Activated CD4-positive, CD25-positive, alpha-beta regulatory T cell (primary cell): ENCODE measurements at regions not wholly inside any gene's neighbourhood (a gene's known extent, or its start where the extent isn't known, plus 50 kb on each side); places are given as distances from the start of the nearest gene placed in this dataset.

ENCODE experiments used
- DNase-seq, 4 experiments: peaks; one replicate each; lab custom pipeline; 2025; lab: John Stamatoyannopoulos, UW

DNA sequence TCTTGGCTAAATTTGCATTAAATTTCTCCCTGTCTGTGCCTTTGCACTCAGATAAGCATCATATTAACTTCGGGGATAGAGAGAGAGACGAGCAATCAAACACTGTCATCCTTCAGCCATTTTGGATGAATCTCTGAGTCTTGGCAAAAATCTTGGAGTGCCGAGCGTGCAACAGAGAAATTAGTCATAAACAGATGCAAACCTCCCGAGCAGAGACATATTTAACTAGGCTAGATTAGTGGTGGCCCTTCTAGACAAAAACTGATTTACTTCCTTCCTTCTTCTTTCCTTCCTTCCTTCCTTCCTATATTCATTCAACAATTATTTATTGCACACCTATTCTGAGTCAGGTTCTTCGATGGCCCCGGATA, 114.4 kb upstream of the BLID start:
- no peak for DNase-seq

DNA sequence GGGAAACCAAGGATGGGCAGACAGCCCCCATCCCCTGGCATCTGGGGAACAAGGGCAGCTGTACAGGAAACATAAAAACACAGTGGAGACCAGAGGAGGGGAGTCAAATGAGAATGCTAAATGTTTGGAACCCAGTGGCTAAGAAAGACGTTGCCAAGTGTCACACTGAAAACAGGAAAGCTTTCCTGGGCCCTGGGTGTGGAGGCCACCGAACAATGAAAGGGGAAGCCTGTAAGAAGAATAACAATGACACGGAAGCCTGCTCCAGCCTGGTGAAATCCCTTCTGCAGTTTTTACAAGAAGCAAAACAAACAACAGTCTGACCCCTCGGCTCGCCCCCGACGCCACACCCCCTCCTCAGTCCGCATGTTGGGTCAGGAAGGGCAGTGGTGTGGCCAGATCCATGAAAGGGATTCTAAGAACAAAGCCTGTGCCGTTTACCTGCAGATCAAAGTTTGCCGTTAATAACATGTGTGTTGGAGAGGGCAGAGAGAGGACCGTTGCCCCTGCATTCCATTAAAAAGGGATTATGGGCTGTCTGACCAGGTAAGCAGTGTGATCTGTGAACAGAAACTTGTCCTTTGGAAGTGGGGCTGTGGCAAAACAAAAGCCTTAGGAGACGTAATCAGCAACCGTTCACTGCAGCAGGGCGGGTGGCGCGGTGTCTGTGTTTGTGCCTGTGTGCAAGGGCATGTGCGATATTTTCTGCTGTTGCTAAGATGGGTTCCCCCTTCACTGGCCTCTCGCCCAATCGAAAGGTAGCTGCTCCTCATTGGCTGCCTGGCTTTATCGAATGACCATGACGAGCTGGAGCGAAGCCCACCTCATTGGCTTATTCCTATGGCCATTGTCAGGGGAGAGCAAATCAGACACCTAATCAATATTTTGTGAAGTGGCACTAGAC, 113.7 kb upstream of the BLID start:
- no peak for DNase-seq

GRCh38 chr11:122229078-122229477, 113.1 kb upstream of the BLID start:
- no peak for DNase-seq

GRCh38 chr11:122226810-122227379, 110.9 kb upstream of the BLID start:
- DNase-seq, result no peak

GRCh38 chr11:122224867-122225266, 108.9 kb upstream of the BLID start:
- DNase-seq, result no peak

DNA sequence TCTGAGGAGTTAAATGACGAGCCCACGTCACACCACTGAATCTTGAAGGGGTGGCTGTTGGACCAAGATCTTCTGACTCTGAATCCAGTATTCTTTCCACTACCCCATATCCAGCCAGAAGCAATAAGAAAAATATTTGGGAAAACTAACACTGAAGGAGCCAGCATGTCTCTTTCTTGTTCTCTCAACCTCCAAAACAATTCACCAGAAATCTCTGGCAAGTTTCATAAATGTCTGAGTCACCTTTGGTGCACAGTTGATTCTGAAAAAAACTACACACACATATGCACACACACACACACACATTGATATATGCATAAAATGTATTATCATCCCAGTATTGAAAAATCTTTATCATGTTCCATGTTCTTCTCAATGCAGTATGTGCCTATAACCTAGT, 104.3 kb upstream of the BLID start:
- DNase-seq, result no peak

DNA sequence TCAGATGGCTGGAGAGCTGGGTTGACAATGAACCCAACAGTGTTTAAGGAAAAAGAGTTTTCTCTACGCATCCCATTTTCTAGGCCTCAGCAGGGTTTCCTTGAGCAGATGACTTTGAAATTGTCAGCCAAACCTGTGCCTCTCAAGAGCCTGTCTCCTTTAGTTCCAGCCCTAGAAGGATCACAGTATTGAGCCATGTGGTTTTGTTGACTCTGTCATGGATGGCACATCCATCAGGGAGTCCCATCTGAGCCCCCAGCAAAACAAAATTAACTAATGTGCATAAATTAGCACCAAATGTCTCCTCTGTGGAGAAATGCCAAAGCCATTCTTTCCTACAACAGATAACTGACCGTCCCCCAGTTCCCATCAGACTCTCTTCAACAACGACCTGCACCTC, 103.8 kb upstream of the BLID start:
- no peak for DNase-seq

DNA sequence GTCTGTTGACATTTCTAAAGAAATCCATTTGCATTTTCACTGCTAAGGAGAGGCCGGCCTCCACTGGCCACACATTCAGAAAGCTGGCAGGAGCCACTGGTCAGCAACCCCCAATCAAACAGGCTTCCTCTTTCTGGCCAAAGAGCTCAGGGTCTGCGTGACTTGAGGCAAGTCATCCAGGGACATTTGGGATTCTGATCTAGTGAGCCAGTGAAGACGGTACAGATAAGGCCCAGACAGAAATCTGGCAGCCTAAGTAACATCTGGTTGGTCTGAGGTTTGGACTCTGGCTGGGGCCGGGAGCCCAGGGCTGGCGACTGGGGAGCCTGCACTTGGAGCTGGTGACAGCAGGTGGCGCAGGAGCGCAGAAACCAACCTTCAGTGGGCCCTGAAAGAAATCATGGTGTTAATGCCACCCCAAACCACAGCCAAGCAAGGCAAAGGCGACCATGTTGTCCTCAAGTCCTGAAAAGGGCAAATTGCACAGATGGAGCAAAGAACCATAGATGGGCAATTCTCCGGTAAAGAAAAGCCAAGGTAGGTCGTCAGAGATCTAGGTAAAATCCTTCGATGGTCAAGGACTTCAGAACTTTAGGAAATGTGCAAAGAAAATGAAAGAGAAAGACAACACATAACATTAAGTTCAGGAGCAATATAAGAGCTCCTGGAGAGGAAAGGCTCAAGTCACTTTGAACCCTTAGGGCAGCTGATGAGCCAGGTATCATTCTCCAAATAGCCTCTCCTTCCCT, 99.4 kb upstream of the BLID start:
- DNase-seq, result no peak

- no peak for DNase-seq
Measured at GRCh38 chr11:122214567-122214966, 98.6 kb upstream of the BLID start.

GRCh38 chr11:122214080-122214479, 98.1 kb upstream of the BLID start:
- no peak for DNase-seq

GRCh38 chr11:122213171-122213570, 97.2 kb upstream of the BLID start:
- DNase-seq, result no peak

- no peak for DNase-seq
Measured at GRCh38 chr11:122210367-122210997, 94.5 kb upstream of the BLID start.

DNA sequence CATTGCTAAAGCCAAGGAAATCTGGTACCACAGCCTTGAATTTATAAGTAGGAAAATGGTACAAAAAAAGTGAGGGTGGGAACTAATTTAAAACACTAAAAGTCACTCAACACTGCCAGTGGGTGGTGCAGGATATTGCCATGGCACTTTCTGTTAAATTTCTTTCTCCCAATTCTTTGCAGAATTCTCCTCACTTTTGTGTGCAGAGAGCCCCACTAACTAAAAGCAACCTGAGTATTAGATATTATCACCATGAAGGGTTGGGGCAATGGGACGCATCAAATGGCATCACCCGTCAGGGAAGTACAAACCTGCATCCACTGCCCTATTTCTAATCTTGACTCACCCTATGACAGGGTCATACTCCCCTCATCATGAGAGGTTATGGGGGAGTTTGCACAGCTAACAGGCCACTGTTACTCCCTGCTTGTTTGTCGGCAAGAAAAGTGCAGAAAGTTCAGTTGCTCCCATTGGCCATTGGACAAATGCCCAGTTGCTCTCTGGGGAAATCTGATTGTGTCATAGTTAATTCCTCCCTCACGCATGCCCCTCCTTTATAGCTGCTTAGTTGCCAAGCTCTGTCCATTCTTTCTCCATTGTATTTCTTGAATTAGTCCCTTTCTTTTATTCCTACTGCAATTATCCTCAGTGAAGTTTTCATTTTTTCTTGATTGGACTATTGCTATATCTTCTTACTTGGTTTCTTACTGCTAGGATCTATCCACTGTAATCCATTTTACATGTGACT, 93.8 kb upstream of the BLID start:
- no peak for DNase-seq

GRCh38 chr11:122207921-122208764, 92.1 kb upstream of the BLID start:
- DNase-seq, result no peak

DNA sequence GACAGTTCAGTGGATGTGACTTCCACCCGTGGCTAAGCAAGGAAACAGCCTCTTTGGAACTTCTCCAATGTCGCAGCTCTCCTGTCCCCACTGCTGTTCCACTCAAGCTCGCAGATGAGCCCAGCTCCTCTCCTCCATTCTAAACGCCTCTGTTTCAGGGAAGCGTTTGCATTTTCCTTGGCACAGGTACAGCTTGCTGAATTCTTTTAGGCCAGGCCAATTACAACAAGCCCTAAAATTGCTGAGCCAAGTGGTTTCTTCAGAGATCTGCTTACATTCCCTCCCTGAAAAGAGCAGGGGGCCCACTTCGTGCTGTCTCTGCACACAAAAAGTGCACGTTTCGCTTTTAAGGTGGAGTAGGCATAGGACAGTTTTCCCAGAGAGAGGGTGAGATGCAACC, 91.5 kb upstream of the BLID start:
- DNase-seq, result no peak

DNA sequence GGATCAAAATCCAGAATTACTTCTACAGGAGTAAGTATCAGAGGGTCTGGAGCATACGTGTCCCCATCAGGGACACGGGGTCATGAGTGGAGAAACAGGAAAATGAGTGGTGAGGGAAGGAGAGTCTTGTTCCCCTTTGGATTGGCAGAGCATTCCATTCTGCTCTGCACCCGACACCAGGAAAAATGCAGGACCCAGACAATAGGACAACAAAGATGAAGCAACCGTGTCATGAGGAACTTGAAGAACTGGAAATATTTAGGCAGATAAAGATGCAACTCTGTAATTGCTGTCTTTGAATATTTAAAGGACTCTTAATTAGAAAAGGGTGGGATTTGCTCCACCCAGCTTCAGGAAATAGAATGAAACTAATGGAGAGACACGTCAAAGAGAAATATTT, 89.0 kb upstream of the BLID start:
- DNase-seq, result no peak

DNA sequence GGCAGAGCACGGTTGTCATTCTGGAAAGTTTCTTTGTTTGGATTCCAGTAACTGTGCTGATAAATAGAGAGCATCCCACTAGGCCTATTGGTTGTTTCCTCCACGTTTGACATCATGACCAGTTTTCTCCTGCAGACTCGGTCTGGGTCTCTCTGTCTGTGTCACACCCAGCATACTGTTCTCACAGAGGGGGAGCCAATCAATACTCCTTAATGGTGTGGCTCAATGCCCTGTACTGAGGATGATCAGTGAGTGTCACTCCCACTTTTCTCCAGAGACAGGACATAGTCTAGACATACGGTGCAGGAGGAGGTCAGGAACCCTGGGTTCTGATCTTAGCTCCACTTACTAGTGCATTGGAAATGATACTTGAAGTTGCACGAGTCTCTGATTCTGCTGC, 88.2 kb upstream of the BLID start:
- no peak for DNase-seq

DNA sequence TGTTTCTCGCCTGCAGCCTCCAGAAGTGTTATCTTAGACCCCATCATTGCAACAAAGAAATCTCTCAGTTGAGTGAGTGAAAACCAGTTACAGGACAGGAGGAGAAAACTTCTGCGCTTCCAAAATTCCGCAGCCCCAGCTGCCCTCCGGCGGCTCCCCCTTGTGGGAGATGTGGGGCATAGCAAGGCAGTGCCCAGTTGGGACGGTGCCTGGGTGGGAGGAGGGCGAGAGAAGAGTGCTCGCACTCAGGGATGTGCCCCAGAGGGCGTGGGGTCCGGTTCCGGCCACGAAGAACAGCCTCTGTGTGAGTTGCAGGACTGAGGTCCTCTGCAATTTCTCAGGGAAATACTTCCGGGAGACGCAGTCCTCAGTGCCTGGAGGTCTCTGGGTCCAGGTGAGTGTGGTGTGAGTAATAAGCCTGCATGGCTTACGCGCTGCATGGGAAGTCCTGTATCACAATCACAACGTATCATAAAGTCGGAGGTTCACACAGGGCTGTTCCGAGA, 87.0 kb upstream of the BLID start:
- peak in 1 of 4 experiments; percentile 2 for DNase-seq

- no peak for DNase-seq
Measured at GRCh38 chr11:122202161-122202950, 86.3 kb upstream of the BLID start.

DNA sequence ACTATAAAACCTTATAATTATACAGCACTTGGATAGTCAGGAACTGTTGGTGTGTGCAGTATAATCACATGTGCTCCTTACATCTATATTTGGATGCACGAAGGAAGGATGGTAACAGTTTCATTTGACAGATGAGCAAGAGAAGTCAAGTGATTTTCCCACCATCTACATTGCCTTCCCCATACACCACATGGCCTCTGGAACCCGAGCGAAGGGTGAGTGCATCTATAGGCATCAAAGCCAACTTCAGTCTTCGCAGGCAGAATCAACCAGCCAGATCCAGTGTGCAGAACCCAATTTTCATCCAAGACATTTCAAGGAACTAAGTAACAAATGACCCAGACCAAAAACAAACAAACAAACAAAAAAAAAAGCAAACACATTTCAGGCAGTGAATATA, 85.1 kb upstream of the BLID start:
- no peak for DNase-seq
